Activated T-cell treated with anti-CD3 and anti-CD28 coated beads for 48 hours (primary cell): ENCODE measurements at regions not wholly inside any gene's neighbourhood (a gene's known extent, or its start where the extent isn't known, plus 50 kb on each side); places are given as distances from the start of the nearest gene placed in this dataset.
"Not testable (repeated sequence)": the region's sequence is repeated elsewhere in the genome, so short reads cannot be mapped to it uniquely, and the experiment has no call there.

ENCODE experiments used
- DNase-seq: peaks from one replicate; pipeline ENCODE4 v3.0.0-alpha.2; 2020; ENCODE audit warnings: low read depth

- DNase-seq = no peak
Measured at GRCh38 chr16:79892278-79892677, 291.7 kb upstream of the MAF start.

- DNase-seq = no peak
Measured at GRCh38 chr16:79891458-79891857, 290.9 kb upstream of the MAF start.

GRCh38 chr16:79887541-79888540 is 287.3 kb upstream of the MAF start:
- no peak for DNase-seq

- DNase-seq = no peak
Measured at GRCh38 chr16:79885320-79885719, 284.8 kb upstream of the MAF start.

GRCh38 chr16:79883494-79883893 is 283.0 kb upstream of the MAF start:
- DNase-seq = no peak

- DNase-seq = no peak
Measured at GRCh38 chr16:79882340-79883005, 281.9 kb upstream of the MAF start.

GRCh38 chr16:79881107-79881506 is 280.6 kb upstream of the MAF start:
- DNase-seq = not testable (repeated sequence)

GRCh38 chr16:79876332-79876730 is 275.8 kb upstream of the MAF start:
- no peak for DNase-seq

- no peak for DNase-seq
Measured at GRCh38 chr16:79874391-79874790, 273.9 kb upstream of the MAF start.

GRCh38 chr16:79873825-79874224 is 273.3 kb upstream of the MAF start:
- DNase-seq = no peak

- no peak for DNase-seq
Measured at GRCh38 chr16:79871906-79872305, 271.4 kb upstream of the MAF start.

- no peak for DNase-seq
Measured at GRCh38 chr16:79870016-79870886, 269.7 kb upstream of the MAF start.

GRCh38 chr16:79869304-79870015 is 268.9 kb upstream of the MAF start:
- DNase-seq = no peak

- DNase-seq = no peak
Measured at GRCh38 chr16:79868841-79869240, 268.3 kb upstream of the MAF start.

- no peak for DNase-seq
Measured at GRCh38 chr16:79867425-79867997, 267.0 kb upstream of the MAF start.

GRCh38 chr16:79865918-79866317 is 265.4 kb upstream of the MAF start:
- DNase-seq = no peak

GRCh38 chr16:79864781-79865391 is 264.3 kb upstream of the MAF start:
- DNase-seq = no peak

GRCh38 chr16:79864032-79864780 is 263.7 kb upstream of the MAF start:
- DNase-seq = no peak

- DNase-seq = no peak
Measured at GRCh38 chr16:79863128-79864031, 262.8 kb upstream of the MAF start.
